ENCODE measurements at regions not wholly inside any gene's neighbourhood (a gene's known extent, or its start where the extent isn't known, plus 50 kb on each side); places are given as distances from the start of the nearest gene placed in this dataset.

- 4% methylated on average over 3 of the region's 3 CpGs for WGBS (ENCODE audit: missing lambda C conversion rate)
- ATAC-seq (no peak), DNase-seq (ENCODE audit: low read depth in 1 of 2, low spot score in 1 of 2) (no peak), FAIRE-seq (no peak)
- no peak for TF ChIP-seq RFX5 (IDR thresholded peaks at IDR 0.05)
- no peak for TF ChIP-seq RAD21 (conservative IDR thresholded peaks at IDR 0.05 in 1 of 2, IDR thresholded peaks at IDR 0.05 in 1 of 2)
- no peak for TF ChIP-seq KDM1A (IDR thresholded peaks at IDR 0.05; ENCODE audit: low read depth)
- TF ChIP-seq E2F6 (IDR thresholded peaks at IDR 0.05; ENCODE audit: borderline replicate concordance, low read depth) = no peak
- TF ChIP-seq REST (IDR thresholded peaks at IDR 0.05) = no peak
- no peak for TF ChIP-seq CBX8 (IDR thresholded peaks at IDR 0.05)
- no peak for TF ChIP-seq HEYL (CRISPR knock-in tag; IDR thresholded peaks at IDR 0.05)
- TF ChIP-seq SREBF2 (IDR thresholded peaks at IDR 0.05) = no peak
- Histone ChIP-seq H3K9me3 (no peaks in the 10 kb centered on the region), H3K4me1 (no peaks in the 10 kb centered on the region), H3K4me3 (no peak overlapping the region), H3K4me2 (no peak overlapping the region), H3K27ac (no peak overlapping the region)
- CTCF ChIA-PET = no interaction called here
- POLR2A ChIA-PET = no interaction called here
These were observed 572.3 kb downstream of the EPHA3 start for GRCh38 chr3:89679686-89680085.

- no peaks in the 10 kb centered on the region for H3K9me3 ChIP-seq
- no peaks in the 10 kb centered on the region for H3K4me1 ChIP-seq
- WGBS (ENCODE audit: missing lambda C conversion rate) = under 1% methylated on average over 2 of the region's 2 CpGs
- no peak for DNase-seq (ENCODE audit: low read depth in 1 of 2, low spot score in 1 of 2)
- H3K4me3 ChIP-seq = no peak overlapping the region
- no peak for FAIRE-seq
- no peak for ATAC-seq
- ChIA-PET POLR2A (no interaction called here), CTCF (no interaction called here)
- H3K4me2 ChIP-seq = no peak overlapping the region
- TF ChIP-seq CTCF (IDR thresholded peaks at IDR 0.05) (no peak), HOXB13 (CRISPR knock-in tag; IDR thresholded peaks at IDR 0.05; ENCODE audit: low read depth) (no peak), ZNF302 (CRISPR knock-in tag; IDR thresholded peaks at IDR 0.05) (no peak), MAX (IDR thresholded peaks at IDR 0.05) (no peak), NFE2L2 (conservative IDR thresholded peaks at IDR 0.05; ENCODE audit: low read length) (no peak), FOSL2 (IDR thresholded peaks at IDR 0.05) (no peak), FOSL2 (CRISPR knock-in tag; IDR thresholded peaks at IDR 0.05) (no peak), E2F6 (IDR thresholded peaks at IDR 0.05; ENCODE audit: borderline replicate concordance, low read depth) (no peak), CHD2 (IDR thresholded peaks at IDR 0.05; ENCODE audit: low read length, partially characterized antibody) (no peak)
- H3K27ac ChIP-seq = no peak overlapping the region
These were observed 575.1 kb downstream of the EPHA3 start for GRCh38 chr3:89682556-89682955.

- Histone ChIP-seq H3K27ac (no peak overlapping the region), H3K9me3 (no peaks in the 10 kb centered on the region), H3K4me3 (no peak overlapping the region), H3K4me2 (no peak overlapping the region), H3K4me1 (no peaks in the 10 kb centered on the region)
- FAIRE-seq (no peak), ATAC-seq (no peak), DNase-seq (ENCODE audit: low read depth in 1 of 2, low spot score in 1 of 2) (no peak)
- 11% methylated on average over 1 of the region's 1 CpG for WGBS (ENCODE audit: missing lambda C conversion rate)
- CTCF ChIA-PET = no interaction called here
- no peak for TF ChIP-seq CHD4 (IDR thresholded peaks at IDR 0.05; ENCODE audit: borderline replicate concordance)
- no peak for TF ChIP-seq FOSB (CRISPR knock-in tag; IDR thresholded peaks at IDR 0.05)
- TF ChIP-seq NR3C1 (IDR thresholded peaks at IDR 0.05) = no peak
- TF ChIP-seq HOXB13 (CRISPR knock-in tag; IDR thresholded peaks at IDR 0.05; ENCODE audit: low read depth) = no peak
- no peak for TF ChIP-seq PHF8 (IDR thresholded peaks at IDR 0.05; ENCODE audit: borderline replicate concordance, low read depth)
- POLR2A ChIA-PET = no interaction called here
These were observed 578.3 kb downstream of the EPHA3 start for GRCh38 chr3:89685731-89686130.
